HL-60 (cell line): ENCODE measurements at regions not wholly inside any gene's neighbourhood (a gene's known extent, or its start where the extent isn't known, plus 50 kb on each side); places are given as distances from the start of the nearest gene placed in this dataset.

Experiments
- DNase-seq, 2 experiments: peaks; one replicate each; pipeline ENCODE4 v3.0.0-alpha.2; 2010 to 2020; ENCODE audit warnings: low read depth in 1 of 2, low spot score in 1 of 2
- H3K27ac ChIP-seq: fragments of 250-450 bp; sonication (Bioruptor Pico); replicated peaks from 2 replicates; pipeline ENCODE4 v1.5.1; 2020; ENCODE audit warnings: mild to moderate bottlenecking, moderate library complexity
- H3K27me3 ChIP-seq: fragments of 250-450 bp; sonication (Bioruptor Pico); 2 replicates; pipeline ENCODE4 v1.5.1; 2021; ENCODE audit warnings: mild to moderate bottlenecking, moderate library complexity; ENCODE audit not compliant: insufficient read depth, poor library complexity, severe bottlenecking
- H3K4me3 ChIP-seq: replicated peaks from 2 replicates; pipeline ENCODE4 v1.5.1; 2011; ENCODE audit warnings: mild to moderate bottlenecking, control low read depth, low read length; ENCODE audit not compliant: insufficient read depth
- CTCF ChIP-seq: IDR thresholded peaks from one replicate; pipeline ENCODE4 v1.5.1; 2011; ENCODE audit warnings: low read length, control low read depth, inconsistent platforms; ENCODE audit not compliant: insufficient read depth
- GABPA ChIP-seq: IDR thresholded peaks from 2 replicates; pipeline ENCODE4 v1.6.1; 2012; ENCODE audit warnings: low read depth
- POLR2AphosphoS5 ChIP-seq: IDR thresholded peaks from 2 replicates; pipeline ENCODE4 v1.6.1; 2012; ENCODE audit warnings: low read depth
- SPI1 ChIP-seq: IDR thresholded peaks from 2 replicates; pipeline ENCODE4 v1.6.1; 2012; ENCODE audit warnings: low read depth, mild to moderate bottlenecking, borderline replicate concordance
- TF ChIP-seq, protein P1 (sequence below): IDR thresholded peaks from 2 replicates; pipeline ENCODE4 v1.6.1; 2012; ENCODE audit warnings: low read depth; ENCODE audit not compliant: insufficient replicate concordance

DNA sequence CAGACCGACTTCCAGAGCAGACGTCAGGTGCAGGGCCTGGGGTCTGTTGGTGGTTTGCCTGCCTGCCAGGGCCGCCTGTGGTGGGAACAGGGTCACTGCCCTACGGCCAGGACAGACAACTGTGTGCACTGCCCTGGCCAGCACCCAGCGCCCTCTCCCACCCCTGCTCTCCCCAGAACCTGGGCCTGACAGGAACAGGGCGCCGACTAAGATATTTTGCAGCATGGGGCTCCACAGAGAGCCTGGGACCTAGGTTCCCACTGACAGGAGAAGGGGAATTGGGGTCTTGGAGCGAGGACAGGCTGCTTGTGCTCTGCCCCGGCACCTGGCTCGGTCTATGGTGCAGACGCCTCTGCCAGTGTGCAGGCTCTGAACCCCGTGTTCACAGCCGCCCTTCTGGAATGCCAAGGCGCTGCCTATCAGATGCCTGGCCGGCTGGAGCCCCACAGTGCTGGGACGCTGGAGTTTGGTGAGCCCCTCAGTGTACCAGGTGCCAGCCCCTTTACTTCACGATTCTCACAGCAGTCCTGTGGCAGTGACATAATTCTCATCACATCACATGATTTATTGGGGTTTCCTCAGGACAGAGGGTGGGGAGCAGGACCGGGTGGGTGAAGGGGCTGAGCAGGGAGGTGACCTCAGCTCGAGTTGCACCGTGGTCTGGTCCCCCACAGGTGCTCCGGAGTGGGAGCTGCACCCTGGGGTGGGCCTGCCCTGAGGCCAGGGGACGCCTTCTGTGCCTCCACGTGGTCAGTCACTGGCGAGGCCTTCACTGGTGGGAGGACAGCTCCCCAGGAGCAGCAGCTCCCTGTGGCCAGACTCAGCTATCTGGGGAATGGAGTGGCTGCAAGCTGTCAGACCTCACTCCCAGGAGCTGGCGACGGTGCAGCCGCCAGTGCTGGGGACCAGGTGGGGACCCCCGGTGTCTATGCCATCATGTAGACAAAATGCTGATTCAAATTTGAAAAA lies 113.8 kb upstream of the LRPAP1 start:
- TF ChIP-seq SPI1 (no peak), CTCF (no peak), POLR2AphosphoS5 (no peak), GABPA (no peak)
- TF ChIP-seq, protein P1, sequence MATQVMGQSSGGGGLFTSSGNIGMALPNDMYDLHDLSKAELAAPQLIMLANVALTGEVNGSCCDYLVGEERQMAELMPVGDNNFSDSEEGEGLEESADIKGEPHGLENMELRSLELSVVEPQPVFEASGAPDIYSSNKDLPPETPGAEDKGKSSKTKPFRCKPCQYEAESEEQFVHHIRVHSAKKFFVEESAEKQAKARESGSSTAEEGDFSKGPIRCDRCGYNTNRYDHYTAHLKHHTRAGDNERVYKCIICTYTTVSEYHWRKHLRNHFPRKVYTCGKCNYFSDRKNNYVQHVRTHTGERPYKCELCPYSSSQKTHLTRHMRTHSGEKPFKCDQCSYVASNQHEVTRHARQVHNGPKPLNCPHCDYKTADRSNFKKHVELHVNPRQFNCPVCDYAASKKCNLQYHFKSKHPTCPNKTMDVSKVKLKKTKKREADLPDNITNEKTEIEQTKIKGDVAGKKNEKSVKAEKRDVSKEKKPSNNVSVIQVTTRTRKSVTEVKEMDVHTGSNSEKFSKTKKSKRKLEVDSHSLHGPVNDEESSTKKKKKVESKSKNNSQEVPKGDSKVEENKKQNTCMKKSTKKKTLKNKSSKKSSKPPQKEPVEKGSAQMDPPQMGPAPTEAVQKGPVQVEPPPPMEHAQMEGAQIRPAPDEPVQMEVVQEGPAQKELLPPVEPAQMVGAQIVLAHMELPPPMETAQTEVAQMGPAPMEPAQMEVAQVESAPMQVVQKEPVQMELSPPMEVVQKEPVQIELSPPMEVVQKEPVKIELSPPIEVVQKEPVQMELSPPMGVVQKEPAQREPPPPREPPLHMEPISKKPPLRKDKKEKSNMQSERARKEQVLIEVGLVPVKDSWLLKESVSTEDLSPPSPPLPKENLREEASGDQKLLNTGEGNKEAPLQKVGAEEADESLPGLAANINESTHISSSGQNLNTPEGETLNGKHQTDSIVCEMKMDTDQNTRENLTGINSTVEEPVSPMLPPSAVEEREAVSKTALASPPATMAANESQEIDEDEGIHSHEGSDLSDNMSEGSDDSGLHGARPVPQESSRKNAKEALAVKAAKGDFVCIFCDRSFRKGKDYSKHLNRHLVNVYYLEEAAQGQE, result no peak
- peaks cover 2% of the 10 kb centered on the region for H3K27me3 ChIP-seq
- no peak for DNase-seq
- H3K4me3 ChIP-seq, result no peak overlapping the region
- H3K27ac ChIP-seq, result no peak overlapping the region

DNA sequence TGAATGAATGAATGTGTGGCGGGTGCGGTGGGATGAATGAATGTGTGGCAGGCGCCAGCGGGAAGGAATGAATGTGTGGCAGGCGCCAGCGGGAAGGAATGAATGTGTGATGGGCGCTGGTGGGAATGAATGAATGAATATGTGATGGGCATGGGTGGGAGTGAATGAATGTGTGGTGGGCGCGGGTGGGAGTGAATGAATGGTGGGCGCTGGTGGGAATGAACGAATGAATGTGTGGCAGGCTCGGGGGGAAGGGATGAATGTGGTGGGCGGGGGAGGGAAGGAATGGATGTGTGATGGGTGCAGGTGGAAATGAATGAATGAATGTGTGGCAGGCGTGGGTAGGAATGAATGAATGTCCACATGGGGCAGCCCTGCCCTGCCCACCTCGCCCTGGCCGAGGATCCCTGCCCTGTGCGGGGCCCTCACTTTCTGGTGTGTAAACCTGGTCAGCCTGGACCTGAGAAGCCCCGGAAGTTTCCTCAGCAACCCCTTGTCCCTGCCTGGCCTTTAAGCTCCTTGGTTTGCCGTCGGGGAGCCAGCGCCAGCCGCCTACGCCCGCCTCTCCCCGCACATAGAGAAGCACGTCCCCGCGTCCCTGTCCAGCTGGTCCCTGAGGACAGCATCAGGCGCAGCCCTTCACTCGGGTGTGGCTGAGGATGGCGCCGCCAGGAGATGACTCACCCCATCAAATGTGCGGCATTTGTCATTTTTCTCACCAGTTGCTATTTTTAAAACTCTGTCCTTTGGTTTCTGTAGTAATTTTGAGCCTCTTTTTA lies 112.8 kb upstream of the LRPAP1 start:
- TF ChIP-seq POLR2AphosphoS5 (no peak), SPI1 (no peak)
- TF ChIP-seq, protein P1, result no peak
- no peak overlapping the region for H3K27ac ChIP-seq
- peaks cover 4% of the 10 kb centered on the region for H3K27me3 ChIP-seq
- H3K4me3 ChIP-seq, result no peak overlapping the region
- DNase-seq, result no peak

DNA sequence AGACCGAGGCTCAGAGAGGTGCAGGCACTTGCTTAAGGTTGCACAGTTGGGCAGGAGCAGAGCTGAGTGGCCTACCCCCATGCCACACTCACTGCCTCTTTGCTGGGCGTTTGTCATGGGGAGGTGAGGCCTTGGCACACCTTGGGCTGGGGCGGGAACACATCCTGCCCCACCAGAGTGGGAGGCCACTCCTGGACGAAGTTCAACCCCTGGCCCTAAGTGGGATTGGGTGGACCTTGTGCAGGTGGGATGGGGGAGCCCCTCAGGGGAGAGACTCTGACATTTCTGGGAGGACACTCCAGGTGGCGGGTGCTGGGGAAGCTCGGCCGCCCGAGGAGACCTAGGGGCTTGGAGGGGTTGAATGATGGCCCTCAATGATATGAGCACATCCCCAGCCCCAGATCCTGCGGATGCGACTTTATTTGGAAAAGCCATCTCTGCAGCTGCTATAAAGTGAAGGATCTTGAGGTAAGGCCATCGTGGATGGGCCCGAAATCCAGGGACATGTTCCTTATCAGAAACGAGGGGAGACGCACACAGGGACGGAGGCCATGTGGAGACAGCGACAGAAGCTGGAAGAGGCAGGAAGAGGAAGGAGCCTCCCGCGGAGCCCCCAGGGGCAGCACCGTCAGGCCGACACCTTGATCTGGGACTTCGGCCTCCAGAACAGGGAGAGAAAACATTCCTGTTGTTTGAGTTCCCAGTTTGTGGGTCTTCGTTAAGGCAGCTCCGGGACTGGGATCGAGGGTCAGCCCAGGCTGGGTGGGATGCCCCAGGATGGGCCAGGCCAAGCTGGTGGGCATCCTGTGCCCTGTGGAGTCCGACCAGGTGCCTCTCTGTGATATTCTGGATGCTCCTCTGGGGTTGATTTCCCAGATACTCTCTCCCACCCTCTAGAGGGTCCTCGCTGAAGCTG lies 111.6 kb upstream of the LRPAP1 start:
- Histone ChIP-seq H3K27me3 (peaks cover 9% of the 10 kb centered on the region), H3K27ac (no peak overlapping the region), H3K4me3 (no peak overlapping the region)
- DNase-seq, result no peak
- TF ChIP-seq POLR2AphosphoS5, result no peak

DNA sequence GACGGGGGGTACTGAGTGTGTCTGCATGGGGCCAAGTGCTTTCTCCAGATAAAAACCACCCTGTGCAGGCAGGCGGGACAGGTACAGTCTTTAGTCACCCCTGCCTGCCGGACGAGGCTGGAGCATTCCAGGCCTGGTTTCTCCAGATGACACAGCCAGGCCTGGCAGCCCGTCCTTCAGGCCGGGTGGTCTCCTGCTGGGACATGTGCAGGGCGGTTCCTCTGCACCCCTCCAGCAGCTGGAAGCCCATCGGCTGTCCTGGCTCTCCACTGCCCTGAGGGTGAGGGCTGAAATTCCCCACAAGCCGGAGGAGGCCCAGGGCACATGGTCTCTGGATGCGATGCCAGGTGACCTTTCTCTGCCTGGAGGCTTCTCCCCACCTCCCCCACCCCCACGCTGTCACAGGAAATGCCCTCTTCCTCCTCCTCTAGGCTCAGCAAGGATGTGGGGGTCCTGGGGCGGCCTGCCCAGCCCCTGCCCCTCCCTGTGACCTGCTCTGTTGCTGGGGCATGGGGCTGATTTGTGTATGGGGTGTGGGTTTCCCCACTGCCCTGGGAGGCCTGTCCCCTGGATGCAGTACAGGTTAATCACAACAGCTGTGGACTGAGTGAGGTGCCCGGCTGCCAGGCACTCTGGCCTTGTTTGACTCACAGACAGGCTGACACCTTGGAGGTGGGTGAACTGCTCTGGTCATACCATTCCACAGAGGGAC lies 110.7 kb upstream of the LRPAP1 start:
- no peak for DNase-seq
- H3K27me3 ChIP-seq, result peaks cover 13% of the 10 kb centered on the region
- H3K4me3 ChIP-seq, result no peak overlapping the region
- TF ChIP-seq POLR2AphosphoS5, result no peak
- TF ChIP-seq GABPA, result no peak
- TF ChIP-seq, protein P1, result no peak
- no peak for TF ChIP-seq CTCF
- TF ChIP-seq SPI1, result no peak
- no peak overlapping the region for H3K27ac ChIP-seq
